Right lobe of liver (tissue), 6 donors: ENCODE measurements at regions not wholly inside any gene's neighbourhood (a gene's known extent, or its start where the extent isn't known, plus 50 kb on each side); places are given as distances from the start of the nearest gene placed in this dataset.

Source experiments
- ATAC-seq, 4 donors: fragments of 200-7000 bp; cut with Tn5 transposase; one replicate each; pipeline ENCODE4 v1.9.1; 2020; ENCODE audit warnings: mild to moderate bottlenecking in 4 of 4, moderate library complexity in 4 of 4
- DNase-seq, 3 donors: peaks; one replicate each; pipeline ENCODE4 v3.0.0-alpha.2; 2020
- H3K27ac ChIP-seq, 3 donors: fragments of 200-600 bp; one replicate each; pipeline ENCODE4 v1.8.0; 2022
- H3K27me3 ChIP-seq, 2 donors: fragments of 200-600 bp; one replicate each; pipeline ENCODE4 v1.8.0; 2022
- H3K36me3 ChIP-seq, 4 donors: fragments of 200-600 bp; sonication (generic) in 1 of 4; one replicate each; pipeline versions ENCODE4 v1.5.1 to v1.8.0; 2017 to 2022; ENCODE audit warnings: control low read depth in 1 of 4
- H3K4me1 ChIP-seq, 4 donors: fragments of 200-600 bp; sonication (generic) in 1 of 4; one replicate each; pipeline versions ENCODE4 v1.5.1 to v1.8.0; 2017 to 2022; ENCODE audit warnings: control low read depth in 1 of 4
- H3K4me3 ChIP-seq, 3 donors: fragments of 200-600 bp; one replicate each; pipeline ENCODE4 v1.8.0; 2022
- H3K9me3 ChIP-seq, 4 donors: fragments of 200-600 bp; sonication (generic) in 1 of 4; one replicate each; pipeline versions ENCODE4 v1.5.1 to v1.8.0; 2017 to 2022; ENCODE audit warnings: control low read depth in 1 of 4
- CTCF ChIP-seq, 4 donors: fragments of 200-600 bp in 3 of 4; fragments of 450-650 bp in 1 of 4; IDR thresholded peaks; one replicate each; pipeline versions ENCODE4 v1.5.1 to v1.8.0; 2016 to 2022; ENCODE audit warnings: antibody characterized with exemption in 4 of 4, mild to moderate bottlenecking in 2 of 4
- POLR2A ChIP-seq: fragments of 450-650 bp; IDR thresholded peaks from one replicate; pipeline ENCODE4 v1.6.1; 2017; ENCODE audit warnings: antibody characterized with exemption, mild to moderate bottlenecking
- WGBS: methylation state at CpG from one replicate; pipeline ENCODE4 v1.1.6; 2018; ENCODE audit warnings: low coverage, low lambda C conversion rate; ENCODE audit not compliant: insufficient coverage; ENCODE audit errors: missing lambda C conversion rate; 5-methylcytosine and 5-hydroxymethylcytosine counted together
- intact Hi-C, 2 donors: fragments of 100-400 bp; cut with DNase I; formaldehyde crosslinking; loops; one replicate each; pipeline versions ENCODE4 v1.11.2 to v1.14.1; 2022
- donor health status: DM: no; HTN: yes; CAD: no.
- donor health status: DM: no; HTN: no; CAD: no.
- donor health status: DM: no; HTN: no; CAD: no.
- donor health status: DM: no; HTN: yes; CAD: no.
- donor health status: DM: no; HTN: yes; CAD: no.

GRCh38 chr6:150738092-150738629 is 127.3 kb upstream of the MTHFD1L start:
- ATAC-seq (no peak), DNase-seq (no peak)
- no peak overlapping the region for H3K27ac ChIP-seq
- intact Hi-C loops, result no loop called here
- no peaks in the 10 kb centered on the region for H3K9me3 ChIP-seq
- no peaks in the 10 kb centered on the region for H3K27me3 ChIP-seq
- WGBS, result 81% methylated on average over 6 of the region's 6 CpGs
- peaks cover 0 to 13% (median 0%) of the 10 kb centered on the region in 4 donors for H3K36me3 ChIP-seq
- H3K4me1 ChIP-seq, result no peaks in the 10 kb centered on the region
- no peak overlapping the region for H3K4me3 ChIP-seq
- TF ChIP-seq POLR2A, result no peak

- no peak for ATAC-seq
- H3K27ac ChIP-seq, result no peak overlapping the region
- intact Hi-C loops, result no loop called here
- 93% methylated on average over 2 of the region's 2 CpGs for WGBS
- H3K27me3 ChIP-seq, result no peaks in the 10 kb centered on the region
- DNase-seq, result no peak
- no peaks in the 10 kb centered on the region for H3K36me3 ChIP-seq
- H3K9me3 ChIP-seq, result no peaks in the 10 kb centered on the region
- no peaks in the 10 kb centered on the region for H3K4me1 ChIP-seq
- no peak overlapping the region for H3K4me3 ChIP-seq
- no peak for TF ChIP-seq POLR2A
- no peak for TF ChIP-seq CTCF (IDR thresholded peaks at IDR 0.05)
Measured at GRCh38 chr6:150739711-150740349, 125.7 kb upstream of the MTHFD1L start.

DNA sequence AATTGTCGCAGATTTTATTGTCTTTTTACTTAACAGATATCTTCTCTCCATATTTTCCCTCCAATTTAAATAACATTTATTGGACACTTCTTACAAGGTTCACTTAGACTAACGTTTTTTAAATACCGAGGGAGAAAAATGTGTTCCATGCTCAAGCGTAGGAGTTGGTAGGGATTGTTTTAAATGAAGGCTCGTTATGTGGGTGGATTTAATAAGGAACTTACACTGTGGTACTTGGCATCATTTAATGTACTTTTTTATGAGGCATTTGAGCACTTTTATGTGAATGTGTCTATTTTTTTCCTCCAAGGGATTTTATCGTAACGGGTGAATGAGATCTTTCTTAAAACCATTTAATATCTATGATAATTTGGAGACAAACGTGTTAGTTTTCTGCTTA is 125.0 kb upstream of the MTHFD1L start:
- no peaks in the 10 kb centered on the region for H3K4me1 ChIP-seq
- H3K27ac ChIP-seq, result no peak overlapping the region
- ATAC-seq, result no peak
- H3K27me3 ChIP-seq, result no peaks in the 10 kb centered on the region
- intact Hi-C loops, result no loop called here
- no peak for DNase-seq
- no peak for TF ChIP-seq POLR2A
- TF ChIP-seq CTCF (IDR thresholded peaks at IDR 0.05), result no peak
- 76% methylated on average over 8 of the region's 8 CpGs for WGBS
- no peak overlapping the region for H3K4me3 ChIP-seq
- H3K9me3 ChIP-seq, result no peaks in the 10 kb centered on the region
- no peaks in the 10 kb centered on the region for H3K36me3 ChIP-seq

DNA sequence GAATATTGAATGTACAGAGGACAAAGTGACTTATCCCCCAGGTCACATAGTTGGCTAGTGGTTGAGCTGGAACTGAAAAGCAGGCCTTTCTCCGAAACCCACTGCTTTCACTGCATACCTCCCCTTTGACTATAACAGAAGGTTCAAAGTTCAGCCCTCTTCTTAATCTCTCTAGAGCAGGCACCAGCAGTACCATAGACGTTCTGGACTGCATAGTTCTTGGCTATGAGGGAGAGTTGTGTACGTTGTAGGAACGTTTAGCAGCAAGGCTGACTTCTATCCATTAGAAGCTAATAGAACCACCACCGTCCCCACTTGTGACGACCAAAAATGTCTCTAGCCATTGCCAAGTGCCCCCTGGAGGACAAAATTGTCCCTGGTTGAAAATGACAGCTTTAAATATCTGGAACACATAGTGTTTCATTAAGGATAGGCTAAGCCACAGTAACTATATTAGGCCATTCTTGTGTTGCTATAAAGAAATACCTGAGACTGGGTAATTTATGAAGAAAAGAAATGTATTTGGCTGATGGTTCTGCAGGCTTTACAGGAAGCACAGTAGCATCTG is 123.8 kb upstream of the MTHFD1L start:
- no peaks in the 10 kb centered on the region for H3K9me3 ChIP-seq
- H3K4me3 ChIP-seq, result no peak overlapping the region
- no peak overlapping the region for H3K27ac ChIP-seq
- intact Hi-C loops, result no loop called here
- H3K4me1 ChIP-seq, result no peaks in the 10 kb centered on the region
- ATAC-seq (peak; percentile 48 to 63 (median 52)), DNase-seq (no peak)
- H3K27me3 ChIP-seq, result no peaks in the 10 kb centered on the region
- WGBS, result 40% methylated on average over 3 of the region's 6 CpGs
- TF ChIP-seq CTCF (IDR thresholded peaks at IDR 0.05), result peak; percentile 40 to 55 (median 46)
- no peak for TF ChIP-seq POLR2A
- no peaks in the 10 kb centered on the region for H3K36me3 ChIP-seq

DNA sequence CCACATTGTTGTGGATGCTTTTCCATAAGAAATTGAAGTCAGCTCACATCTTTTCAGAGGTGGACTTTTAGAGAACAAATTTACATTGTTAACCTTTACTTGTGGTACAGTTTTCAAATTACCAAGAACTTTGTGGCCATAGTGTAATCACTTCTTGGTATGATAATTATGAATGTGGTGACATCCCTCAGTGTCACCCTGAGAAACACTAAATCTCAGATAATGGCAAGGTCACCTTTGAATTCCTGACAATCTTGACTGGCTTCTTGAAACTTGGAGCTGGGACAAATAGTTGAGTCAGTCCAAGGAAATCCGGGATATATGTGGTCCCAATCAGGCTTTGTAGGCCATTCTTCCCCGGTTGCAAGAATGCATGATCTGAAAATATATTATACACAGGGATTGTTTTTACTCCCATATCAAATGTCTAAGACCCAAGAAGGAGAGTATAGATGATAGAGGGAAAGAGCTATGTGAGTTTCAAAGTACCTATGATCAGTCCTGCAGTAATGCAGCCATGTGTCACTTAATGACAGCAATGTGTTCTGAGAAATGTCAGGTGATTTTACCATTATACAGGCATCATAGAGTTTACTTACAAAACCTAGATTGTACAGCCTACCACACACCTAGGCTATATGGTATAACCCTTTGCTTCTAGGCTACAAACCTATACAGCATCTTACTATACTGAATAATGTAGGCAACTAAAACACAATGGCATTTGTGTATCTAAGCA is 120.8 kb upstream of the MTHFD1L start:
- no peaks in the 10 kb centered on the region for H3K36me3 ChIP-seq
- no peaks in the 10 kb centered on the region for H3K9me3 ChIP-seq
- no peak overlapping the region for H3K4me3 ChIP-seq
- H3K4me1 ChIP-seq, result no peaks in the 10 kb centered on the region
- DNase-seq, result no peak
- no peak for ATAC-seq
- no peak overlapping the region for H3K27ac ChIP-seq
- H3K27me3 ChIP-seq, result no peaks in the 10 kb centered on the region
- intact Hi-C loops, result no loop called here
- WGBS, result 65% methylated on average over 2 of the region's 2 CpGs
- TF ChIP-seq CTCF (IDR thresholded peaks at IDR 0.05), result no peak
- TF ChIP-seq POLR2A, result no peak
